Peyer's patch (tissue), 4 donors: ENCODE measurements at regions not wholly inside any gene's neighbourhood (a gene's known extent, or its start where the extent isn't known, plus 50 kb on each side); places are given as distances from the start of the nearest gene placed in this dataset.

Experiments used
- DNase-seq, 3 donors: peaks; one replicate each; pipeline ENCODE4 v3.0.0-alpha.2; 2017 to 2019
- H3K27ac ChIP-seq, 4 donors: fragments of 200-600 bp; sonication (generic); one replicate each; pipeline ENCODE4 v1.5.1; 2016 to 2019
- H3K27me3 ChIP-seq, 2 donors: fragments of 200-600 bp; sonication (generic); one replicate each; pipeline ENCODE4 v1.5.1; 2019
- H3K36me3 ChIP-seq, 3 donors: fragments of 200-600 bp; sonication (generic); one replicate each; pipeline ENCODE4 v1.5.1; 2016 to 2019
- H3K4me1 ChIP-seq, 4 donors: fragments of 200-600 bp; sonication (generic); one replicate each; pipeline ENCODE4 v1.5.1; 2016 to 2019
- H3K4me3 ChIP-seq, 4 donors: fragments of 200-600 bp; sonication (generic); 1 replicate in 3 of 4; 2 replicates in 1 of 4; pipeline ENCODE4 v1.5.1; 2016 to 2019; ENCODE audit warnings: mild to moderate bottlenecking in 1 of 4
- H3K9me3 ChIP-seq, 4 donors: fragments of 200-600 bp; sonication (generic); one replicate each; pipeline ENCODE4 v1.5.1; 2016 to 2019; ENCODE audit warnings: mild to moderate bottlenecking in 1 of 4
- CTCF ChIP-seq, 6 experiments: fragments of 450-650 bp in 4 of 6; fragments of 200-600 bp in 2 of 6; sonication (generic) in 1 of 6; IDR thresholded peaks; one replicate each; pipeline ENCODE4 v1.5.1; 2017 to 2019; ENCODE audit warnings: antibody characterized with exemption in 6 of 6, mild to moderate bottlenecking in 3 of 6, moderate library complexity in 1 of 6
- POLR2A ChIP-seq, 2 donors: fragments of 450-650 bp; IDR thresholded peaks; one replicate each; pipeline ENCODE4 v1.5.1; 2017; ENCODE audit warnings: antibody characterized with exemption in 2 of 2, mild to moderate bottlenecking in 2 of 2, moderate library complexity in 2 of 2

- no peaks in the 10 kb centered on the region for H3K36me3 ChIP-seq
- DNase-seq = no peak
- H3K27me3 ChIP-seq = no peaks in the 10 kb centered on the region
- H3K9me3 ChIP-seq = peaks cover 0 to 4% (median 0%) of the 10 kb centered on the region in 4 donors
- no peak for TF ChIP-seq POLR2A (IDR thresholded peaks at IDR 0.05)
- no peak for TF ChIP-seq CTCF (IDR thresholded peaks at IDR 0.05)
- H3K27ac ChIP-seq = no peak overlapping the region
- H3K4me3 ChIP-seq = no peak overlapping the region
- H3K4me1 ChIP-seq = no peaks in the 10 kb centered on the region
Observed at GRCh38 chr1:244269169-244269568, 182.5 kb downstream of the ADSS2 start.

- Histone ChIP-seq H3K4me1 (no peaks in the 10 kb centered on the region), H3K27ac (no peak overlapping the region), H3K36me3 (no peaks in the 10 kb centered on the region), H3K27me3 (no peaks in the 10 kb centered on the region), H3K9me3 (peaks cover 0 to 4% (median 0%) of the 10 kb centered on the region in 4 donors), H3K4me3 (no peak overlapping the region)
- TF ChIP-seq POLR2A (IDR thresholded peaks at IDR 0.05) (no peak), CTCF (IDR thresholded peaks at IDR 0.05) (no peak)
- DNase-seq = no peak
Observed at GRCh38 chr1:244271004-244271403, 180.7 kb downstream of the ADSS2 start.

GRCh38 chr1:244271691-244272308, 179.9 kb downstream of the ADSS2 start:
- Histone ChIP-seq H3K9me3 (peaks cover 0 to 4% (median 0%) of the 10 kb centered on the region in 4 donors), H3K4me1 (no peaks in the 10 kb centered on the region), H3K27ac (peak overlapping the region in 1 of 4 donors; percentile 28), H3K27me3 (no peaks in the 10 kb centered on the region), H3K36me3 (no peaks in the 10 kb centered on the region), H3K4me3 (no peak overlapping the region)
- DNase-seq = no peak
- TF ChIP-seq CTCF (IDR thresholded peaks at IDR 0.05) (no peak), POLR2A (IDR thresholded peaks at IDR 0.05) (no peak)

GRCh38 chr1:244272471-244273261, 179.0 kb downstream of the ADSS2 start:
- Histone ChIP-seq H3K4me1 (no peaks in the 10 kb centered on the region), H3K27ac (peak overlapping the region in 2 of 4 donors; percentile 5 to 28)

GRCh38 chr1:244273262-244273844, 178.4 kb downstream of the ADSS2 start:
- Histone ChIP-seq H3K4me3 (no peak overlapping the region), H3K27me3 (no peaks in the 10 kb centered on the region), H3K36me3 (no peaks in the 10 kb centered on the region), H3K4me1 (no peaks in the 10 kb centered on the region), H3K9me3 (peaks cover 0 to 4% (median 0%) of the 10 kb centered on the region in 4 donors), H3K27ac (peak overlapping the region in 3 of 4 donors; percentile 5 to 58 (median 25))
- no peak for TF ChIP-seq POLR2A (IDR thresholded peaks at IDR 0.05)
- no peak for TF ChIP-seq CTCF (IDR thresholded peaks at IDR 0.05)
- DNase-seq = no peak

More at GRCh38 chr1:244272471-244273261, 179.0 kb downstream of the ADSS2 start:
- Histone ChIP-seq H3K27me3 (no peaks in the 10 kb centered on the region), H3K4me3 (no peak overlapping the region), H3K36me3 (no peaks in the 10 kb centered on the region), H3K9me3 (peaks cover 0 to 4% (median 0%) of the 10 kb centered on the region in 4 donors)
- peak; percentile 58 to 89 (median 64) for DNase-seq
- TF ChIP-seq CTCF (IDR thresholded peaks at IDR 0.05) (peak; percentile 82 to 100 (median 98)), POLR2A (IDR thresholded peaks at IDR 0.05) (no peak)
